OCI-LY3 (cell line): ENCODE measurements at regions not wholly inside any gene's neighbourhood (a gene's known extent, or its start where the extent isn't known, plus 50 kb on each side); places are given as distances from the start of the nearest gene placed in this dataset.

ENCODE experiments used
- EZH2phosphoT487 ChIP-seq: fragments of 200-600 bp; shearing (Covaris generic); IDR thresholded peaks from 2 replicates; pipeline ENCODE4 v1.6.1; 2018; ENCODE audit warnings: antibody characterized with exemption, mixed run types, low read depth
- TF ChIP-seq, protein P1 (sequence below): fragments of 200-600, 300-600 bp; sonication (generic); IDR thresholded peaks from 2 replicates; pipeline ENCODE4 v1.5.1; 2014; ENCODE audit warnings: antibody characterized with exemption, low read length, low read depth

GRCh38 chr7:46955531-46955930, 626.4 kb downstream of the TNS3 start:
- TF ChIP-seq, protein P1, sequence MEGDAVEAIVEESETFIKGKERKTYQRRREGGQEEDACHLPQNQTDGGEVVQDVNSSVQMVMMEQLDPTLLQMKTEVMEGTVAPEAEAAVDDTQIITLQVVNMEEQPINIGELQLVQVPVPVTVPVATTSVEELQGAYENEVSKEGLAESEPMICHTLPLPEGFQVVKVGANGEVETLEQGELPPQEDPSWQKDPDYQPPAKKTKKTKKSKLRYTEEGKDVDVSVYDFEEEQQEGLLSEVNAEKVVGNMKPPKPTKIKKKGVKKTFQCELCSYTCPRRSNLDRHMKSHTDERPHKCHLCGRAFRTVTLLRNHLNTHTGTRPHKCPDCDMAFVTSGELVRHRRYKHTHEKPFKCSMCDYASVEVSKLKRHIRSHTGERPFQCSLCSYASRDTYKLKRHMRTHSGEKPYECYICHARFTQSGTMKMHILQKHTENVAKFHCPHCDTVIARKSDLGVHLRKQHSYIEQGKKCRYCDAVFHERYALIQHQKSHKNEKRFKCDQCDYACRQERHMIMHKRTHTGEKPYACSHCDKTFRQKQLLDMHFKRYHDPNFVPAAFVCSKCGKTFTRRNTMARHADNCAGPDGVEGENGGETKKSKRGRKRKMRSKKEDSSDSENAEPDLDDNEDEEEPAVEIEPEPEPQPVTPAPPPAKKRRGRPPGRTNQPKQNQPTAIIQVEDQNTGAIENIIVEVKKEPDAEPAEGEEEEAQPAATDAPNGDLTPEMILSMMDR: no peak
- TF ChIP-seq EZH2phosphoT487: no peak
